SK-N-SH (cell line): ENCODE measurements at regions not wholly inside any gene's neighbourhood (a gene's known extent, or its start where the extent isn't known, plus 50 kb on each side); places are given as distances from the start of the nearest gene placed in this dataset.

Experiments
- CTCF ChIA-PET: fragments of 300-600, 350-600 bp; formaldehyde crosslinking; extraction: SDS; loops from one replicate; lab custom pipeline; 2021; lab: Yijun Ruan, JAX
- POLR2A ChIA-PET: fragments of 350-600 bp; sonication (Branson Sonifier 250); formaldehyde crosslinking; extraction: SDS; loops from one replicate; lab custom pipeline; 2020; ENCODE audit warnings: antibody characterized with exemption, inconsistent platforms; lab: Yijun Ruan, JAX
- DNase-seq: peaks from one replicate; pipeline ENCODE4 v3.0.0; 2012
- H2AFZ ChIP-seq: fragments of 200-600 bp; sonication (generic); 2 replicates; pipeline ENCODE4 v1.8.1; 2016; ENCODE audit warnings: antibody characterized with exemption, mild to moderate bottlenecking, low read depth
- H3F3A ChIP-seq: fragments of 200-600 bp; sonication (generic); replicated peaks from 2 replicates; pipeline ENCODE3; 2016; ENCODE audit warnings: antibody characterized with exemption, mild to moderate bottlenecking; ENCODE audit not compliant: insufficient read depth
- H3K27ac ChIP-seq, 2 experiments: fragments of 200-500 bp in 1 of 2; fragments of 200-600 bp in 1 of 2; sonication (Bioruptor generic) in 1 of 2; sonication (generic), shearing (Covaris generic) in 1 of 2; 2 replicates each; pipeline versions ENCODE4 v1.5.1 to v1.6.1; 2014 to 2016; ENCODE audit warnings: low read depth in 2 of 2, inconsistent platforms in 1 of 2, low read length in 1 of 2, mild to moderate bottlenecking in 1 of 2, mixed read lengths in 1 of 2
- H3K27me3 ChIP-seq: fragments of 200-600 bp; sonication (generic), shearing (Covaris generic); 2 replicates; pipeline ENCODE4 v1.6.1; 2016; ENCODE audit warnings: mixed run types; ENCODE audit not compliant: insufficient read depth
- H3K36me3 ChIP-seq, 2 experiments: fragments of 200-500 bp in 1 of 2; fragments of 200-600 bp in 1 of 2; sonication (Bioruptor generic) in 1 of 2; sonication (generic) in 1 of 2; replicated peaks in 1 of 2; 2 replicates each; pipeline versions ENCODE3 to v1.5.1; 2014 to 2016; ENCODE audit warnings: low read length in 1 of 2, mild to moderate bottlenecking in 1 of 2; ENCODE audit not compliant: insufficient read depth in 2 of 2, control insufficient read depth in 1 of 2
- H3K4me1 ChIP-seq, 2 experiments: fragments of 200-500 bp in 1 of 2; fragments of 200-600 bp in 1 of 2; sonication (Bioruptor generic) in 1 of 2; sonication (generic), shearing (Covaris generic) in 1 of 2; 2 replicates each; pipeline versions ENCODE4 v1.5.1 to v1.6.1; 2014 to 2016; ENCODE audit warnings: low read depth in 1 of 2, low read length in 1 of 2, mixed run types in 1 of 2; ENCODE audit not compliant: insufficient read depth in 2 of 2, control insufficient read depth in 1 of 2
- H3K4me2 ChIP-seq: fragments of 200-600 bp; sonication (generic), shearing (Covaris generic); 2 replicates; pipeline ENCODE4 v1.6.1; 2017; ENCODE audit warnings: mixed run types
- H3K4me3 ChIP-seq, 2 experiments: fragments of 200-500 bp in 1 of 2; fragments of 200-600 bp in 1 of 2; sonication (Bioruptor generic) in 1 of 2; sonication (generic), shearing (Covaris generic) in 1 of 2; 2 replicates each; pipeline versions ENCODE4 v1.5.1 to v1.8.1; 2014 to 2016; ENCODE audit warnings: low read depth in 2 of 2, inconsistent platforms in 1 of 2, low read length in 1 of 2, mild to moderate bottlenecking in 1 of 2, mixed read lengths in 1 of 2, moderate library complexity in 1 of 2
- H3K79me2 ChIP-seq: fragments of 200-600 bp; sonication (generic); 2 replicates; pipeline ENCODE4 v1.8.1; 2017; ENCODE audit warnings: mild to moderate bottlenecking; ENCODE audit not compliant: insufficient read depth
- H3K9ac ChIP-seq: fragments of 200-600 bp; sonication (generic); 2 replicates; pipeline ENCODE4 v1.6.1; 2017; ENCODE audit warnings: mixed run types
- H3K9me2 ChIP-seq: fragments of 200-600 bp; sonication (generic); 2 replicates; pipeline ENCODE4 v1.6.1; 2017; ENCODE audit warnings: mixed run types
- H3K9me3 ChIP-seq: fragments of 200-600 bp; sonication (generic); 2 replicates; pipeline ENCODE4 v1.6.1; 2017; ENCODE audit warnings: mixed run types, mild to moderate bottlenecking, moderate library complexity
- H4K20me1 ChIP-seq: fragments of 200-600 bp; sonication (generic); 2 replicates; pipeline ENCODE4 v1.6.1; 2017; ENCODE audit warnings: mild to moderate bottlenecking, mixed run types; ENCODE audit not compliant: insufficient read depth
- CHD2 ChIP-seq: fragments of 150-350 bp; IDR thresholded peaks from 2 replicates; pipeline ENCODE4 v1.6.1; 2018; ENCODE audit warnings: low read length; ENCODE audit not compliant: partially characterized antibody
- CTCF ChIP-seq: fragments of 200-600 bp; sonication (generic); IDR thresholded peaks from 2 replicates; pipeline ENCODE4 v1.6.1; 2017; ENCODE audit warnings: antibody characterized with exemption, mild to moderate bottlenecking, moderate library complexity
- EP300 ChIP-seq, 2 experiments: IDR thresholded peaks; 2 replicates each; pipeline versions ENCODE4 v1.4.0 to v1.6.1; 2012; ENCODE audit warnings: borderline replicate concordance in 1 of 2, low read depth in 1 of 2, low read length in 1 of 2
- EZH2phosphoT487 ChIP-seq: fragments of 200-600 bp; sonication (generic); IDR thresholded peaks from 2 replicates; pipeline ENCODE4 v1.6.1; 2017; ENCODE audit warnings: low read depth, mixed run types, mild to moderate bottlenecking, antibody characterized with exemption, moderate library complexity, borderline replicate concordance
- FOSL2 ChIP-seq: IDR thresholded peaks from 2 replicates; pipeline ENCODE4 v1.4.0; 2012; ENCODE audit warnings: low read depth, mild to moderate bottlenecking, moderate library complexity, borderline replicate concordance
- JUND ChIP-seq: IDR thresholded peaks from 2 replicates; pipeline ENCODE4 v1.4.0; 2012
- MEF2A ChIP-seq: IDR thresholded peaks from 2 replicates; pipeline ENCODE4 v1.4.0; 2012; ENCODE audit warnings: low read depth, borderline replicate concordance
- MXI1 ChIP-seq: IDR thresholded peaks from 2 replicates; pipeline ENCODE4 v1.6.1; 2012; ENCODE audit warnings: mild to moderate bottlenecking, low read depth, low read length, improper control_type of control experiment
- NFIC ChIP-seq: IDR thresholded peaks from 2 replicates; pipeline ENCODE4 v1.4.0; 2012; ENCODE audit warnings: borderline replicate concordance
- POLR2AphosphoS5 ChIP-seq: IDR thresholded peaks from 2 replicates; pipeline ENCODE4 v1.6.1; 2012; ENCODE audit warnings: low read depth, low read length
- RAD21 ChIP-seq: IDR thresholded peaks from 2 replicates; pipeline ENCODE4 v1.6.1; 2012; ENCODE audit warnings: mild to moderate bottlenecking, low read length
- REST ChIP-seq: IDR thresholded peaks from 2 replicates; pipeline ENCODE4 v1.6.1; 2012; ENCODE audit warnings: mild to moderate bottlenecking, low read depth, low read length, moderate library complexity
- SIN3A ChIP-seq: IDR thresholded peaks from 2 replicates; pipeline ENCODE4 v1.6.1; 2012; ENCODE audit warnings: low read depth, mild to moderate bottlenecking, low read length, moderate library complexity, borderline replicate concordance
- TAF1 ChIP-seq: IDR thresholded peaks from 2 replicates; pipeline ENCODE4 v1.6.1; 2012; ENCODE audit warnings: low read depth, mild to moderate bottlenecking, low read length, moderate library complexity, borderline replicate concordance
- TCF12 ChIP-seq: IDR thresholded peaks from 2 replicates; pipeline ENCODE4 v1.4.0; 2012
- USF2 ChIP-seq: fragments of 150-350 bp; IDR thresholded peaks from 2 replicates; pipeline ENCODE4 v1.6.1; 2017; ENCODE audit warnings: antibody characterized with exemption, low read length, low read depth, borderline replicate concordance
- YY1 ChIP-seq: IDR thresholded peaks from 2 replicates; pipeline ENCODE4 v1.4.0; 2012; ENCODE audit warnings: low read depth, mild to moderate bottlenecking
- WGBS: methylation state at CpG from one replicate; pipeline ENCODE4 v1.1.6; 2017; ENCODE audit warnings: low lambda C conversion rate; 5-methylcytosine and 5-hydroxymethylcytosine counted together
- TF ChIP-seq, protein P1 (sequence below): IDR thresholded peaks from 2 replicates; pipeline ENCODE4 v1.4.0; 2012; ENCODE audit warnings: low read depth
- TF ChIP-seq, protein P2 (sequence below): fragments of 150-350 bp; IDR thresholded peaks from 2 replicates; pipeline ENCODE4 v1.6.1; 2016; ENCODE audit warnings: mild to moderate bottlenecking, low read depth, low read length
- TF ChIP-seq, protein P3 (sequence below): IDR thresholded peaks from 2 replicates; pipeline ENCODE4; 2012

DNA sequence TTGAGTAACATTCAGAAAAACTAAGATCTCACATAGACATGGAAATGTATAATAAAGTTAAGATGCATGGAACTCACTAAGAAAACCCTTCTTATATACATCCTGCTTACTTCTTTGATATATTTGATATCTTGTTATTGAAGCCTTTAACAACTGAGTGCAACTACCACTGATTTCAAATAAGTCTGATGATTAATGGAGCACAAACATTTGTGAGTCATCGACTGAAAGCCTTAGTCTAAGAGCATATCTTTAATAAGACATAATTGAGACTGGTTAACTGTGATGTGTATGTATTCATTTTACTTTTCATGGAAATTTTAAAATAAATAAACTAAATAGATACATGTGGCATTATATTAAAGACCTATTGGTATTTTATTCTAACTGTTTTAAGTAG is 740.5 kb downstream of the EPHA3 start:
- POLR2A ChIA-PET, result no interaction called here
- WGBS, result 0% methylated on average over 1 of the region's 1 CpG
- no peak for DNase-seq

More for the DNA sequence above, 740.5 kb downstream of the EPHA3 start:
- H4K20me1 ChIP-seq, result no peaks in the 10 kb centered on the region
- no peak overlapping the region for H3K4me2 ChIP-seq
- no peaks in the 10 kb centered on the region for H3K9me2 ChIP-seq
- H3K9me3 ChIP-seq, result no peaks in the 10 kb centered on the region
- no peak overlapping the region for H2AFZ ChIP-seq
- no peaks in the 10 kb centered on the region for H3K36me3 ChIP-seq
- peaks cover 0 to 9% of the 10 kb centered on the region in 2 experiments; a peak in 1 of 4 replicates for H3K4me1 ChIP-seq
- H3K9ac ChIP-seq, result no peak overlapping the region
- no peaks in the 10 kb centered on the region for H3K27me3 ChIP-seq
- no peaks in the 10 kb centered on the region for H3F3A ChIP-seq
- no peak overlapping the region for H3K4me3 ChIP-seq
- CTCF ChIA-PET, result no interaction called here
- H3K27ac ChIP-seq, result no peak overlapping the region
- no peaks in the 10 kb centered on the region for H3K79me2 ChIP-seq
- TF ChIP-seq, protein P1, sequence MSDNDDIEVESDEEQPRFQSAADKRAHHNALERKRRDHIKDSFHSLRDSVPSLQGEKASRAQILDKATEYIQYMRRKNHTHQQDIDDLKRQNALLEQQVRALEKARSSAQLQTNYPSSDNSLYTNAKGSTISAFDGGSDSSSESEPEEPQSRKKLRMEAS, result no peak
- TF ChIP-seq EZH2phosphoT487 (no peak), POLR2AphosphoS5 (no peak), MXI1 (no peak), YY1 (no peak), RAD21 (no peak), FOSL2 (no peak), CHD2 (no peak), REST (no peak), JUND (no peak), USF2 (no peak), SIN3A (no peak), NFIC (no peak), TCF12 (no peak), TAF1 (no peak), MEF2A (no peak), CTCF (no peak), EP300 (IDR thresholded peaks at IDR 0.05; ENCODE audit: borderline replicate concordance in 1 of 2, low read depth in 1 of 2, low read length in 1 of 2) (no peak)
- TF ChIP-seq, protein P2, sequence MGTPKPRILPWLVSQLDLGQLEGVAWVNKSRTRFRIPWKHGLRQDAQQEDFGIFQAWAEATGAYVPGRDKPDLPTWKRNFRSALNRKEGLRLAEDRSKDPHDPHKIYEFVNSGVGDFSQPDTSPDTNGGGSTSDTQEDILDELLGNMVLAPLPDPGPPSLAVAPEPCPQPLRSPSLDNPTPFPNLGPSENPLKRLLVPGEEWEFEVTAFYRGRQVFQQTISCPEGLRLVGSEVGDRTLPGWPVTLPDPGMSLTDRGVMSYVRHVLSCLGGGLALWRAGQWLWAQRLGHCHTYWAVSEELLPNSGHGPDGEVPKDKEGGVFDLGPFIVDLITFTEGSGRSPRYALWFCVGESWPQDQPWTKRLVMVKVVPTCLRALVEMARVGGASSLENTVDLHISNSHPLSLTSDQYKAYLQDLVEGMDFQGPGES, result no peak
- TF ChIP-seq, protein P3, sequence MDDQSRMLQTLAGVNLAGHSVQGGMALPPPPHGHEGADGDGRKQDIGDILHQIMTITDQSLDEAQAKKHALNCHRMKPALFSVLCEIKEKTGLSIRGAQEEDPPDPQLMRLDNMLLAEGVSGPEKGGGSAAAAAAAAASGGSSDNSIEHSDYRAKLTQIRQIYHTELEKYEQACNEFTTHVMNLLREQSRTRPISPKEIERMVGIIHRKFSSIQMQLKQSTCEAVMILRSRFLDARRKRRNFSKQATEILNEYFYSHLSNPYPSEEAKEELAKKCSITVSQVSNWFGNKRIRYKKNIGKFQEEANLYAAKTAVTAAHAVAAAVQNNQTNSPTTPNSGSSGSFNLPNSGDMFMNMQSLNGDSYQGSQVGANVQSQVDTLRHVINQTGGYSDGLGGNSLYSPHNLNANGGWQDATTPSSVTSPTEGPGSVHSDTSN, result no peak
- TF ChIP-seq, all 33 proteins: peak for 0
